NCI-H1092 (cell line): ENCODE measurements at regions not wholly inside any gene's neighbourhood (a gene's known extent, or its start where the extent isn't known, plus 50 kb on each side); places are given as distances from the start of the nearest gene placed in this dataset.
"Not testable (repeated sequence)": the region's sequence is repeated elsewhere in the genome, so short reads cannot be mapped to it uniquely, and the experiment has no call there.

Source experiments
- DNase-seq: peaks from one replicate; lab custom pipeline; 2025; lab: John Stamatoyannopoulos, UW

DNA sequence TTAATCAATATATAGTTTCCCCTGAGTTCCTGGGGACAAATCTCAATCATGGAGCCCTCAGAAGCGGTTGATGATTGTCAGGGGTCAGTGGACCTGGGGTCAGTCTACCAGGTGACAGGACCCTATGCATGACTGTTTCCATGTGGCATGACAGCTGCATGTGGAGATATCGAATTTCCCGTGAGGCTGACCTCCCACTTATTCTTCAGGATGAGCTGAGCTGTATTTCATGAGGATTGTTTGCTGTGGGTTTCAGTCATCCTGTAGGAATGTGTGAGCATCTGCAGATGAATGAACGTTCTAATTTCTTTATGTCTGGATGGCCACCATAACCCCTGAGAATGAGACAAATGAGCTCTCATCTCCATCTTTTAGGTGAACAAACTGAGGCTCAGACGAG is 93.0 kb upstream of the HES1 start:
- DNase-seq = no peak

DNA sequence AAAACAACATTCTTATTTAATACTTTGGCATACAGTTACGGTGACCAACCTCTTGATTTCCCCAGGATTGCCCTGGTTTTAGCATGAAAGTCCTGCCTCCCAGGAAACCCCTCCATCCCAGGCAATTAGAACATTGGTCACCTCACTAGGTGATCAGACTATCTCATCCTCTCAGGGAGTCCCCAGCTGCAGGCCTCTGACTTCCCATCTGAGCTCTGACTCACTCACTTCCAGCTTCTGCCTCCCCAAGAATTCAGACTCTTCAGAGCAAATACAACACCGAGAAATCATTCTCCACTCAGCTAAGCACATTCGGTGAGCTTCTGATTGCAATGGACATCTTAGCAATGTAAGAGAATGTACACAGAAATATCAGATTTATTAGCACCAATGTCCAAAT is 92.4 kb upstream of the HES1 start:
- DNase-seq = no peak

DNA sequence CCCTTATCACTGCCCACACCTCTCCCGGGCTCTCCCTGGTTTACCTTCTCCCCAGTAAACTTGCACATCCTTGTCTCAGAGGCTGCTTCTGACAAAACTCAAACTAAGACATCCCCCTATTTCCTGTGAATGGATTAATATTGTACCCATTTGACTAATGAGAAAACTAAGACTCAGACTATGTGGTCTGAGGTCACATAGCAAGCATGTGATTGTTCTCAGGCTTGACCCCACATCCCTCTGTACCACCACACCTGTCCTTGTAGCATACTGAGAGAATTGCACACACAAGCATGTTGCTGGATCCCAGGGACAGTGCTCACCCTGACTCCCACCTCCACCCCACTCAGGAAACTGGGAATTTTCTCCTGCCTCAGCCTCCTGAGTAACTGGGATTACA is 90.7 kb upstream of the HES1 start:
- no peak for DNase-seq

DNA sequence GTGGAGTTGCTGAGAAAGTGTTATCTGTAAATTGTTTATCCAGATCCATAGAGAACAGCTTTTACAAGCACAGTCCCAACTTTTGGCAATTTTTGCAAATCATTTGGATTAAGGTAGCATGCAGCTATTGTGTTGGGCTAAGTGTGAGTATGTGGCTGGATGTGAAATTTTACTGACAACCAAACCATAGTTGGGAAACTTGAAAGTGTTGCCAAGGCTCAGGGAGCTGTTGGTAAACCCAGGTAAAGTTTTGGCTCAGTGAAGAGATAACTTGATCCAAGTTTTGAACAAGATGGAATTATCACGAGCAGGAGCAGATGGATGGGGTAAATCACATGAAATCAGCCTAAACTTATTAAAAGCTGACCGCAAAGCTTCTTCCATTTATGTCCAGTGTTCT is 90.0 kb upstream of the HES1 start:
- DNase-seq = no peak

DNA sequence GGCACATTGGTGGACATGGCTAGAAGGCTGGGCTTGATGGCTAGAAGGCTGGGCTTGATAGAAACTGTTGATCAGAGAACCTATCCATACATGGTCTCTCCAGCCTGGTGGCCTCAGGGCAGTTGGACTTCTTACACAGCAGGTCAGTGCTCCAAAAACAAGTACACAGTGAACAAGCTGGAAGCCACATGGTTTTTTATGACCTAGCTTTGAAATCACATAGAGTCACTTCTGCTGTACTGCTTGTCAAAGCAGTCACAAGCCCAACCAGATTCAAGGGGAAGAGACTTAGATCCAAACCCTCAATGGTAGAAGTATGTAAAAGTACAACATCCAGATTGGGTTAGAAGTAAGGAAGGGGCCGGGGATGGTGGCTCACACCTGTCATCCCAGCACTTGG is 89.4 kb upstream of the HES1 start:
- DNase-seq = no peak

DNA sequence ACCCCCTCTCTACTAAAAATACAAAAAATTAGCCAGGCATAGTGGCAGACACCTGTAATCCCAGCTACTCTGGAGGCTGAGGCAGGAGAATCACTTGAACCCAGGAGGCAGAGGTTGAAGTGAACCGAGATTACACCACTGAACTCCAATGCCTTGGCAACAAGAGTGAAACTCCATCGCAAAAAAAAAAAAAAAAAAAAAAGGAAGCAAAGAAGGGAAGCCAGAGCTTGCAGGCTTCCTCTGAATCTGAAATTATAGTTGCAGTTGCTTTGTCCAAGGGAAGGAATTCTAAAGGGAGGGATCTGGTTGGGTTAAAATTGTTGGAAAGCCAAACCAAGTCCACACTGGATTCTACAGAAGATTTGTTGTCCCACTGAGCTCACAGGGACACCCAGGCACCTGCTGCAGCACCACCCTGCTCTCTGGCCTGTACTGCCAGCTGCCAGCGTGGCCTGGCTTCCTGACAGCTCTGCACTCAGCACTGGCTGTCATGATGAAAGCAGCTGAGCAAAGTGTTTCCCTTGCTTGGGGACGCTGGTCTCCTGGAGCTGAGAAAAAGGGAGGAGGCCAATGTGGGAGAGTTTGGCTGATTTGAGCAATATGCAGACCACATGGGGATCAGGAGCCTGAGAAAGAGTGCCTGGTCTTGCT is 88.8 kb upstream of the HES1 start:
- peak; percentile 83 for DNase-seq

DNA sequence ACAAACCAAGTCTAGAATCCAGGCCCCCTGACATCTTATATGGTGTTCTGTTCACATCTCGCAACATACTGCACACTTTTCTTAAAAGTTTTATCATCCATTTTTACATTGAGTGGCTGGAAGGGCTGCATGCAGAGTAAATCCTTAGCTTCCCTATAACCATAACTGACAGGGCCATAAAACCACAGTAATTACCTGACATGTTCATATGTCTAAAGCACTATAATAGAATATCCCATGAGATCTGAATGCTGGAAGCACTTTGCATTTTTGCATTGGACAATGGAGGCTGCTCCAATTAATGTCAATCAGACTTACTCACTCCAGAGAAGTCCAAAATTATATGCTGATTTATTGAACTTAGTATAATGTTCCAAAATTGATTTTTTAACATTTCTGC is 86.6 kb upstream of the HES1 start:
- DNase-seq = no peak

DNA sequence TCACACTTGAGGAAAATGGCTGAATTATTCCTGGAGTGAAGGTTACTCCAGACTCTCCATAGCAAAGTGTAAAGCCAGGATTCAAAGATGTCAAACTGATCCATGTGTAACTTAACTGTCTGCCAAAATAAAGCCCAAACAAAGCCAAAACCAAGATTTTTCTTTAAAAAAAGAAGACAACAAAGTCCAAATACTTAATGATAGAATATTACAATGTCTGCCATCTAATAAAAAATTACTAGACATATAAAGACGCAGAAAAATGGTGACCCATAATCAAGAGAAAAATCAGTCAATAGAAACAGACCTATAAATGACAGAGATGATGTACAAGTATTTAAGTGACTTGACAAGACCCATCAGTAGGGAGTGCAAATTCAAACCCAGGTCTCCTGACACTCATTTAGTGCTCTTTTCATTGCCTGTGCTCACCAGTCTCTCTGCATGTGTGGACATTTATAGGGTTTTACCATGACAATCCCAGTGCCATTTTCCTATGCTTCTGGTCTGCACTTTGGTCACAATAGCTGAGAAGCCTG is 85.1 kb upstream of the HES1 start:
- DNase-seq = no peak

DNA sequence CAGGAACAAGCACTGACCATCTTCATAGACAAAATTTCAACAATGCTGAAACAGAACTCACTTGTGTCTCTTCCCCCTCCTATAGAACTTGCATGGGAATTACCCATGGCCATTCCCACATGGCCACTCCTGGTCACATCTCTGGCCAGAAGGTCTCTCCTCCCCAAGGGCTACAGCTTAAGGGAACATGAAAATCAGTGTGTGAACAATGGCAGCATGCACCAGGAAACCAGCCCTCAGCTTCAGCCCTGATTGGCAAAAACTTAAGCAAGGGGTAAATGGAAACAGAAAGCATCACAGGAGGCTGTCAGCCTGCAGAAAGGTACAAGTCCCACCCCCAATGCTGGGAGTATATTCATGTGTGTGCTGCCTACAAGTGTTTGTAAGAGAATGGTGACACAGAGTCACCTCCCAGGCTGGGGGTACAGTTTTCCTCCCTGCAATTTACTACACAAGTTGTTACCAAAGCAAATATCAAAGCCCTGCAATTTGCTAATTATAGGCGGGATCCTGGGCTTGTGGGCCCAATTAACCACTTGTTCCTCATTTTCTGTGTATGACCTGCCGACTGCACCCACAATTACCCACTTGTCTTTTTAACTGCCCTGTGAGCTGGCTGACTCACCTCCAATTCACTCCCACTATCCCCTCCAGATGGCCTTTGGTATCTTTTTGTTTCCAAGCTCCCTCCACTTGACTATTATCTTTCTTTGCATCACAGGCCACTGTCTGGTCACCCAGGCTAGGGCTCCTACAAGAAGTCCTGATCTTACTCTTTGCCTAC is 84.4 kb upstream of the HES1 start:
- peak; percentile 54 for DNase-seq

DNA sequence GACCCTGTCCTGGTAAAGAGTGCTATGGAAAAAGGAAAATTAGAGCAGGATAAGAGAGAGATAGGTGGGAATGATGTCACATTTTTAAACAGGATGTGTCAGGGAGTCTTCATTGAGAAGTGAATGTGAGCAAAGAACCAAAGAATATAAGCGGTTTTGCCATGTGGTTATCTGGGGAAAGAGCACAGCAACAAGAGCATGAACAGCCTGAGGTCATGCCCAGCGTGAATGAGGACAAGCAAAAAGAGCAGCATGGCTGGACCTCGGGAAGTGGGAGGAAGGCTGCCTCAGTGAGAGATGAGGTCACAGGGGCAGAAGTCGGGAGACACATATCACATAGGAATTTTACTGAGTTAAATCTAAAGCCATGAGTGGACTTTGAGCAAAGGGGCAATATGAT is 82.8 kb upstream of the HES1 start:
- DNase-seq = no peak

DNA sequence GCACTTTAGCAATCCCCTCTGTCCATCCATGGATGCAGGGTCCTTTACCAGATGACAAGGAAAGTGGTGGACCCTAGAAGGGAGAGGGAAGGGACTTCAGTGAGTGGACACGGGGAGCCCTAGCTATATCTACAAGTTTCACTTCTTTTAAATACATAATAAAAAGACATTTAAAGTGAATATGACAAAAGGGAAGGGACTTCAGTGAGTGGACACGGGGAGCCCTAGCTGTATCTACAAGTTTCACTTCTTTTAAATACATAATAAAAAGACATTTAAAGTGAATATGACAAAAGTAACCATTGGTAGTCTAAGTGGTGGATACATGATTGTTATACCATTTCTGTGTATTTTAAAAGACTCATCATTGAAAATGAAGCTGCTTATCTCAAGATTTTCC is 81.9 kb upstream of the HES1 start:
- DNase-seq = no peak

DNA sequence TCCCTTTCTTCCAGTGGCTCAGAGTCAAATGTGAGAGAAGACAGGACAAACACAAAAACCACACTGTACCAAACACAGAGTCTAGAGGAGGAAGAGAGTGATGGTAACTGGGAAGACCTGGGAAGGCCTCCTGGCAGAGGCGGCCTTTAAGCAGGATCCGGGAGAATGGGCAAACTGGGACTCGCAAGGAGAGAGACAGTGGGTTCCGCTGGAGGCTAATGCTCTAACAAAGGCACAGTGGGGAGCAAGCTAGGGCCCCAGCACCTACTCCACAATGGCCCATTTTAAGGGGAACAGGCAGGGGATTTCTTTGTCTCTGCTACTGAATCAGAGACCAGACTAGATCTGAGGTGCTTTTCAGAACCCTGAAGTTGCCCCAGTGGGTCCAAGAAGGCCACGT is 81.4 kb upstream of the HES1 start:
- DNase-seq = no peak

DNA sequence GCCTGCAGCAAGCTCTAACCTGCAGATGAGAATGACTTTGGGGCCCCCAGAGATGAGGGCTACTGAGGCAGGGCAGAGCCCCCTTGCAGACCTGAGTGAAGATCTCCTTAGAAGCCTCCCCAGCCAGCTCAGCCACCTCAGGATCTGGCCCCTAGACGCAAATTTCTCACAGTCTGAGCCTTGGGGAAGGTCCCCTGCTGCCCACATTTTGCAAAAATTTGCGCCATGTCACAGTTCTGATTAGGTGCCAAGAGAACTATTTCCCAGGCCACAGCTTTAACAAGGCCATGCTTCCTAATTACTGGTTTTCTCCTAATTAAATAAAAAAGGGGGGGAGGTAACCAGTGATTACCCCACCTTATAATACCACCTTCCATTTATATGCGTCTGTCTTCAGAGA is 81.0 kb upstream of the HES1 start:
- DNase-seq = no peak

DNA sequence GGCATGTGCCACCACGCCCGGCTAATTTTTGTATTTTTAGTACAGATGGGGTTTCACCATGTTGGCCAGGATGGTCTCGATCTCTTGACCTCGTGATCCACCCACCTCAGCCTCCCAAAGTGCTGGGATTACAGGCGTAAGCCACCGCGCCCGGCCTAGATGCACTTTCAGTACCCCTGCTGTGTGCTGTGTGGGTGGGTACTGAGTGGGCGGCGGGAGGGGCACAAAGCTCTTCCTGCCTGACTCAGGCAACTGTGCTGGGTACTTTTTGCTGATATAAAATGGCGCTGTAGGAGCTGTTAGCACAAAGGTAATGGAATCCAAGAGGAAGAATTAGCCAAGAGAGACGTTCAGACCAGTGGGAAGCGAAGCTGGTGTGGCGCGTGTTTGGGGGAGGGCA is 79.6 kb upstream of the HES1 start:
- not testable (repeated sequence) for DNase-seq

DNA sequence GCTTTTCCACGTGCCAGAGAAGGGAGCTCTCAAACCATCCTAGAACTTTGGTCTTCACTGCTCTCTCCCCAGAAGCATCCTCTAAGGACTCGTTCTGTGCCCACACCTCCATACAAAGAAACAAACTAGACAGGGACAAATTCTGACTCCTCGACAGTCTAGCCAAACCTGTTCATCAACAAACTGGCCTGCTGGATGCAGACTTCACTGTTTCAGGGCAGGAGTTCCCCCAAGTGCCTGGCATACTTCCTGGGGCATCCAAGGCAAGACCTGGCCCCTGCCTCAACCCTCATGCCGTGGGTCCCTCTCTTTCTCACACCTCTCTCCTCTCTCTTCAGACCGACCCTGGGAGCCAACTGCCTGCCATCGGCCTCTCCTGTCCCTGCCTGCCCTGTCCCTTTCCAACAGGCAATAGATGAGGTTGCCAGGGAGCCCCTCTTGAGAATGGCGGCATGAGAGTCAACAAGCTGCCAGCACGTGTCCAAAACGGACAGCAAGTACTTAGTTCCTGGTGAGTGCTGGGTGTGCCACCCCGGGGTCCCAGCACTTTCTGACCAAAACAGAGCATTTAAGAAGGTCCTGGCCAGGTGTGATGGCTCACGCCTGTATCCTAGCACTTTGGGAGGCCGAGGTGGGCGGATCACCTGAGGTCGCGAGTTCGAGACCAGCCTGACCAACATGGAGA is 79.1 kb upstream of the HES1 start:
- no peak for DNase-seq

DNA sequence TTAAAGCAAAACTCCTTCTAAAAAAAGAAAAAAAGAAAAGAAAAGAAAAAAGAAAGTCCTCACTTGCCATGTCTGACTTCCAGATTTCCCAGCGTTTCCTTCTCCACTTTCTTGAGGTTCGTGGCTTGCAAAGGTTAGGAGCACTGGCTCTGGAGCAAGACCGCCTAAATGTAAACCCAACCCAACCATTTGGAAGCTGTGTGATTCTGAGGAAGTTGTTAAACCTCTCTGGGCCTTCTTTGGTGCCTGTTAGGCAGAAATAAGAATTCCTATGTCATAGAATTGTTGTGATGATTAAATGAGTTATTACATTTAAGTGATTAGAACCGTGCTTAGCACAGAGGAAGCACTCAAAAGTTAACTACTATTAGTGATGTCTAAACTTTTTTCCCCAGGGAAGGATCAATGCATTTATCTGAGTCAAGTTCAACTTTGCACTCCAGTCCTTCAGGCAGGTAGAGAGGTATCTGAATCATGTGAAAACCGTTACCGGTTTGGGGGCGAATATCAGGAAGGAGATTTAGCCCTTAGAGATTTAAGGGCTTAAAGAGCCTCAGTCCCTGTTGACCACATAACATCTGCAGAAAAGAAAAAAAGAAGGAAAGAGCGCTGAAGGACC is 78.3 kb upstream of the HES1 start:
- no peak for DNase-seq

DNA sequence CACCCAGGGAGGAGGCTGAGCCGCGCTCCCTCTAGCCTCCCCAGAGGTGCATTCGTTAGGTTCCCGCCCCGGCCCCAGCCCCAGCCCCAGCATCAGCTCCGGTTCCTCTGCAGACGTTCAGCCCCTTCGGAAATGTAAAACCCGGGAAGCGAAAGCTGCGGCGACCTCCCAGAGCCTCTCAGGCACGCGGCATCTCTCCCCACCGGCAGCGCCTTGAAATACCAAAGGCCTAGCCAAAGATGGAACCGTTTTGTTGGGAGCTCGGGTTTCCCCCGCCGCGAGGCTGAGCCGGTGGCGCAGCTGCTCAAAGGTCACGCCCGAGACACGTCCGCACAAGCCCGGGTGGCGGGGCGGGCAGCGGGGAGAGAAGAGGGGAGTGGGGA is 77.8 kb upstream of the HES1 start:
- DNase-seq = peak; percentile 47

DNA sequence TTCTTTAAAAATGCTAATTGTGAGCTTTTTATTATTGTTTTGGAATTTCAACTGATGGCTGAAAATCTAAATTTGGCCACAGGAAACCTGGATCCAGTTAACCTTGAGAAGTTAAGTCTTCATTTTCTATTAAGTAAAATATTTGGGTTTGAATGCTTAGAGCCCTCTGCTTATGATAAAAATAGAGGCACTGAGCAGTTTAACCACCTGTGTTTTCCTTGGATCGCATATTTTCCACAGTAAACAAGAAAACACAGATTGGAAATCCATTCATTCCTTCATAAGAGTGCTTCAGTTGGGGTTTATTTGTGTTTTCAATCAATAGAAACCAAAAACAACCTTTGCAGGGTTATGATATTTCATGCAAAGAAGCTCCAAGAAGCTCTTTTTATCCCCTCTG is 77.2 kb upstream of the HES1 start:
- DNase-seq = no peak

DNA sequence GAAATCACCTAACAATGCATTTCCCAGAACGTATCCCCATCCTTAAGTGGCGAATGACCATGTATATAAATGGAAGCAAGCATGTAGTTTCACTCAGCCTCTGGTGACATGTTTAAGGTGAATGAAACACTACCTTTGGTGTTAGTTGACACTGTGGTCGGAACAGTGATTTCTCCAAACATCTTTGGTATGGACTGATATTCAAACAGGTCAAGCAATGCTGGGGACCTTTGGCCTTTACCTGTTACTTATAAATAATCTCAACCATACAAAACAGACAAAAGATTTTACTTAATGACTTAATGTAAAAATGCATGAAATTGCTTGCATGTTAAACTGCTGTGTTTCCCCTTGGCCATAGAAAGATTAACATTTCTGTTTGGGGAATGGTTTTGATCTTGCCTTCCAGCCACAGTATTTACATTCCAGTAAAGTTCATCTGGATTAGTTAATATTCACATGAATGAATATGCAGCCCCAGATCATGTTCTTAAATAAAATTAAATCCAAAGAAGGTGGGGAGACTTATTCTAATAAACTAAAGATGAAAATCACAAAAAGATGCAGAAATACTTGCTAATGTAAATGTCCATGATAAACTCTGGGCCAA is 74.4 kb upstream of the HES1 start:
- no peak for DNase-seq

DNA sequence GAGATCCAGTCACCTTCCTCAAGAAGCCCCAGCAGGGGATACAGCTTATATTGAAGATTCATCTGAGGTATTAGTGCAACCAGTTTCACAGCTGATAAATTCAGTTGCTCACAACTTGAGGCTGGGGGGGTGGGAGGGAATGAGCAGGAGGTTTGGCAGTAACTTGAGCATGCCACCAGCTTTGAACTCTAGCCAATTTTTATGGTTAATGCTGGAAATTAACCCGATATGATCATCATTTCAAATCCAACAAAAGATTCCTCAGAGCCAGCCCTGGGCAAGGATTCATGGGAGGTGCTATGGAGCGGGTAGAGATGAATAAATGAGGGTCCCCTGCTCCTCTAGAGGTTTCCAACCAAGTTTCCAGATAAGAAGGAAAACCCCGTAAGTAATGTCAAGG is 73.1 kb upstream of the HES1 start:
- DNase-seq = no peak

DNA sequence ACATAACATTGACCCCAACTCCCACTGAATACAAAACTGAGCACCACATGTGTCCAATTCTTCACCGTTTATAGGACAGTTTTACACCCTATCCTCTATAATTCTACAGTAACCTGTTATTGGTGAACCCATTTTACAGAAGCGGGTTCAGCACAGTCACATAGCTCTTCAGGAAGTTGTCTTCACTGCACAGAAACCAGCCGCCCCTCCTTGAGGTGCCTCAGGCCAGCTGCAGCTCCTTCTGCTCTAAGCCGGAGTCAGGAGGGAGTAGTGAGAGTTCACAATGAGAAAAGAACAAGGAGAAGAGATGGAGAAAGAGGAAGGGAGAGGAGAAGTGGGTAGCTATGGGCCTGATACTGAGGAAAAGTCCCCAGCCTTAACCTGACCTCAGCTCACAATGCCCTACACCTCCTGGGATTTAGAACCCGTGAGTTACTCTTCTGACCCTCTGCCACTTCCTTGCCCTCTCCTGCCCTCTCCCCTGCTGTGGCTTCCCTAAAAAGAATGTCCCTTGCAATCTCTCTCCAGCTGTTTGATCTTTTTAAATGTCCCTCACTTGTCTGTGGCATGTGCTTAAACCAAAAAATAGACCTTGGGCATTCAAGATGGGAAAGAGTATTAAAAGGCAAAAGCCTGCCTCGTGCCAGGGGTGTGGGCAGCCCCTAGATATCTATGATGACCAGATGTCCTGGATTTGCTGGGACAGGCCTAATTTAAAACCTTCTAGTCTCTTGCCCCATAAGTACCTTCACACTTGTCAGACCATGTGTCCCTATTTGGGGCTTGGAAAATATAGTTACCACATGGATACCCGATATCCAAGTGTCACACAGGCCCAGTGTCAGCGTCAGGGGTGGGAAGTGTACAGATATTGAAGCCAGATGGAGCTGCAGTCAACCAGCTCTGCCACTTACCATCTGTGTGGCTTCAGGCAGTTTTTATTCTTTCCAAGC is 71.3 kb upstream of the HES1 start:
- no peak for DNase-seq
